ENCODE measurements at regions not wholly inside any gene's neighbourhood (a gene's known extent, or its start where the extent isn't known, plus 50 kb on each side); places are given as distances from the start of the nearest gene placed in this dataset.

DNA sequence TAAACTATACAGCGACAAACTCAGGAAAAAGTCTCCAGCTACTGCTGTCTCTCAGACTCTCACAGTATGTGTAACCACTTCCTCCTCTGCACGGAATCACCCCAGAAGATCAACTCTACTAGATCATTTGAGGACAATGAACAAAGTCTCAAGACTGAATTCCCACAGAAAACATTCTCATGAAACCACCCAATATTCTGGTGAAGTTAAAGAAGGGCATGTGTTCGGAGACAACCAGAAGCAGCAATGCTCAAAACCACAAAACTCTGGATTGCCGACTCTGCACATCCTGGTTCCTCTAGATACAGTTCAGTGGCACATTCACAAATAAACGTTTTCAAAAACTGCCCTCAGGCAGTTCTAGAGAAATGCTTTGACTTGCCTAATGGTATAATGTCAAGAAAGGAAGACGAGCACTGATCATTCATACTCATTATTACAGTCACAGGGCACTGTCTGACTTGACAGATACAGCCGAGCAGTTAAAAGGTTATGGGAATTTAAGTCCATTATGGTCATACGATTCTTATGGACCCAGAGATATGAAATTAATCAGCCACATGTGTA lies 91.9 kb upstream of the STK17B start:
- Histone ChIP-seq H4K20me1 (ENCODE audit: control insufficient read depth, insufficient read depth, low read length, poor library complexity, severe bottlenecking) (no peaks in the 10 kb centered on the region), H3K4me1 (ENCODE audit: control insufficient read depth in 2 of 2, insufficient read depth in 2 of 2, low read length in 2 of 2) (peaks cover 57 to 72% of the 10 kb centered on the region in 2 donors), H2AFZ (ENCODE audit: insufficient read depth, low read depth, low read length, poor library complexity, severe bottlenecking) (peak overlapping the region; percentile 67), H3K4me2 (replicated peaks; ENCODE audit: low read depth, low read length, poor library complexity, severe bottlenecking) (peak overlapping the region; percentile 68), H3K27ac (ENCODE audit: low read length in 2 of 2) (peak overlapping the region; percentile 67 to 89), H3K4me3 (ENCODE audit: control extremely low read depth in 1 of 5, extremely low read depth in 1 of 5, insufficient read depth in 1 of 5, low read depth in 2 of 5, low read length in 4 of 5) (peak overlapping the region in 4 of 5 experiments; percentile 21 to 36 (median 24)), H3K36me3 (replicated peaks in 1 of 2; ENCODE audit: control extremely low read depth in 1 of 2, control insufficient read depth in 1 of 2, extremely low read depth in 1 of 2, insufficient read depth in 2 of 2, low read length in 1 of 2) (no peaks in the 10 kb centered on the region), H3K9ac (ENCODE audit: low read length) (peak overlapping the region; percentile 37), H3K27me3 (replicated peaks in 1 of 4; ENCODE audit: control extremely low read depth in 1 of 4, control insufficient read depth in 3 of 4, insufficient read depth in 4 of 4, low read length in 3 of 4) (no peaks in the 10 kb centered on the region), H3K9me3 (ENCODE audit: control extremely low read depth in 1 of 3, control insufficient read depth in 2 of 3, insufficient read depth in 1 of 3, low read length in 2 of 3) (no peaks in the 10 kb centered on the region), H3K79me2 (ENCODE audit: control insufficient read depth, insufficient read depth, low read length) (peaks cover 7% of the 10 kb centered on the region)
- Mint-ChIP-seq H3K9me3 (ENCODE audit: insufficient read depth) (no peaks in the 10 kb centered on the region), H3K4me3 (peak overlapping the region; percentile 78), H3K27me3 (no peaks in the 10 kb centered on the region), H3K27ac (peak overlapping the region; percentile 92), H3K4me1 (peaks cover 71% of the 10 kb centered on the region)
- ChIA-PET POLR2A (interaction anchor here (0.5 to 0.9 kb wide), 3 partner anchors 14 to 87 kb away, joined by 3 to 5 read pairs (median 4); no protein-coding TSS in a partner anchor), CTCF (interaction anchor here (1.0 to 4.3 kb wide), 3 partner anchors 15 to 185 kb away, joined by 3 to 21 read pairs (median 3); no protein-coding TSS in a partner anchor)
- DNase-seq (peak; percentile 74), ATAC-seq (ENCODE audit: low read depth) (peak; percentile 84)
- intact Hi-C loops (cut with micrococcal nuclease) = loop anchor here (1.0 to 2.0 kb wide), 2 partner anchors 14 to 21 kb away; no protein-coding TSS in a partner anchor
- TF ChIP-seq, protein P1, sequence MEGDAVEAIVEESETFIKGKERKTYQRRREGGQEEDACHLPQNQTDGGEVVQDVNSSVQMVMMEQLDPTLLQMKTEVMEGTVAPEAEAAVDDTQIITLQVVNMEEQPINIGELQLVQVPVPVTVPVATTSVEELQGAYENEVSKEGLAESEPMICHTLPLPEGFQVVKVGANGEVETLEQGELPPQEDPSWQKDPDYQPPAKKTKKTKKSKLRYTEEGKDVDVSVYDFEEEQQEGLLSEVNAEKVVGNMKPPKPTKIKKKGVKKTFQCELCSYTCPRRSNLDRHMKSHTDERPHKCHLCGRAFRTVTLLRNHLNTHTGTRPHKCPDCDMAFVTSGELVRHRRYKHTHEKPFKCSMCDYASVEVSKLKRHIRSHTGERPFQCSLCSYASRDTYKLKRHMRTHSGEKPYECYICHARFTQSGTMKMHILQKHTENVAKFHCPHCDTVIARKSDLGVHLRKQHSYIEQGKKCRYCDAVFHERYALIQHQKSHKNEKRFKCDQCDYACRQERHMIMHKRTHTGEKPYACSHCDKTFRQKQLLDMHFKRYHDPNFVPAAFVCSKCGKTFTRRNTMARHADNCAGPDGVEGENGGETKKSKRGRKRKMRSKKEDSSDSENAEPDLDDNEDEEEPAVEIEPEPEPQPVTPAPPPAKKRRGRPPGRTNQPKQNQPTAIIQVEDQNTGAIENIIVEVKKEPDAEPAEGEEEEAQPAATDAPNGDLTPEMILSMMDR (IDR thresholded peaks at IDR 0.05) = no peak
- no peak for TF ChIP-seq EZH2 (IDR thresholded peaks at IDR 0.05; ENCODE audit: borderline replicate concordance, insufficient read depth, low read depth, low read length, poor library complexity, severe bottlenecking)
- WGBS (ENCODE audit: insufficient coverage) = 0% methylated on average over 3 of the region's 8 CpGs

DNA sequence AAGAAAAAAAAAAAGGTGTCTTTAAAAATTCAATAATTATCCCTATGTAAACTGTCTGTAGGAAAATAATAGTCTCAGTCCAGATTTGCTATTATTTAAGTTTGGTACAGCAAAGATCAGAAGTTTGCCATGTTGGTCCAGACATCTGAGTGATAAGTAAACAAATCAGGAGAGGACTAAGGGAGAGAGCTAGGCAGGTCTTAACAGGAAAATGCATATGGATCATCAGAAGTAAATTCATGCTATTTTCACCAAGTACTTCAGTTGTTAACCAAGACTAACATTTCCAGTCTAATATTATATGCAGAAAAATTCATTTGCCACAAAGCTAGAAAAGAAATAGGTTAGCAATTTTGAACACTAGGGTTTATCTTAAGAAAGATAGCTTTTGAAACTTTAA lies 95.0 kb upstream of the STK17B start:
- H2AFZ ChIP-seq (ENCODE audit: insufficient read depth, low read depth, low read length, poor library complexity, severe bottlenecking) = no peak overlapping the region
- no peak overlapping the region for H3K4me3 Mint-ChIP-seq
- intact Hi-C loops (cut with micrococcal nuclease) = loop anchor here (5.0 kb wide), 1 partner anchor 34 kb away; no protein-coding TSS in a partner anchor

More for the DNA sequence above, 95.0 kb upstream of the STK17B start:
- Histone ChIP-seq H3K4me2 (replicated peaks; ENCODE audit: low read depth, low read length, poor library complexity, severe bottlenecking) (no peak overlapping the region), H3K36me3 (replicated peaks in 1 of 2; ENCODE audit: control extremely low read depth in 1 of 2, control insufficient read depth in 1 of 2, extremely low read depth in 1 of 2, insufficient read depth in 2 of 2, low read length in 1 of 2) (no peaks in the 10 kb centered on the region), H3K79me2 (ENCODE audit: control insufficient read depth, insufficient read depth, low read length) (peaks cover 13% of the 10 kb centered on the region), H3K4me3 (ENCODE audit: control extremely low read depth in 1 of 5, extremely low read depth in 1 of 5, insufficient read depth in 1 of 5, low read depth in 2 of 5, low read length in 4 of 5) (no peak overlapping the region), H3K9me3 (ENCODE audit: control extremely low read depth in 1 of 3, control insufficient read depth in 2 of 3, insufficient read depth in 1 of 3, low read length in 2 of 3) (no peaks in the 10 kb centered on the region), H3K27ac (ENCODE audit: low read length in 2 of 2) (peak overlapping the region in 1 of 2 donors; percentile 90), H3K4me1 (ENCODE audit: control insufficient read depth in 2 of 2, insufficient read depth in 2 of 2, low read length in 2 of 2) (peaks cover 51 to 74% of the 10 kb centered on the region in 2 donors), H4K20me1 (ENCODE audit: control insufficient read depth, insufficient read depth, low read length, poor library complexity, severe bottlenecking) (no peaks in the 10 kb centered on the region), H3K9ac (ENCODE audit: low read length) (no peak overlapping the region), H3K27me3 (replicated peaks in 1 of 4; ENCODE audit: control extremely low read depth in 1 of 4, control insufficient read depth in 3 of 4, insufficient read depth in 4 of 4, low read length in 3 of 4) (no peaks in the 10 kb centered on the region)
- peak overlapping the region; percentile 48 for H3K27ac Mint-ChIP-seq
- H3K27me3 Mint-ChIP-seq = no peaks in the 10 kb centered on the region
- no peak for DNase-seq
- TF ChIP-seq, protein P1 (IDR thresholded peaks at IDR 0.05) = no peak
- no peak for TF ChIP-seq EZH2 (IDR thresholded peaks at IDR 0.05; ENCODE audit: borderline replicate concordance, insufficient read depth, low read depth, low read length, poor library complexity, severe bottlenecking)
- ChIA-PET CTCF (interaction anchor here (0.7 to 1.5 kb wide), 8 partner anchors 10 to 199 kb away, joined by 3 to 9 read pairs (median 4); no protein-coding TSS in a partner anchor), POLR2A (no interaction called here)
- no peaks in the 10 kb centered on the region for H3K9me3 Mint-ChIP-seq (ENCODE audit: insufficient read depth)
- H3K4me1 Mint-ChIP-seq = peaks cover 65% of the 10 kb centered on the region
- ATAC-seq (ENCODE audit: low read depth) = no peak
